WTC11 (cell line): ENCODE measurements at regions not wholly inside any gene's neighbourhood (a gene's known extent, or its start where the extent isn't known, plus 50 kb on each side); places are given as distances from the start of the nearest gene placed in this dataset.

Experiments
- ATF2 ChIP-seq: sonication (generic); formaldehyde crosslinking; IDR thresholded peaks from 2 replicates; pipeline ENCODE4 v1.8.1; 2022; ENCODE audit warnings: low read depth, missing genetic modification reagents, borderline replicate concordance
- E2F5 ChIP-seq: sonication (generic); formaldehyde crosslinking; IDR thresholded peaks from 2 replicates; pipeline ENCODE4 v1.8.1; 2022; ENCODE audit warnings: mild to moderate bottlenecking, moderate library complexity, missing genetic modification reagents
- ELF4 ChIP-seq: sonication (generic); formaldehyde crosslinking; IDR thresholded peaks from 2 replicates; pipeline ENCODE4 v1.8.1; 2022; ENCODE audit warnings: low read depth, mild to moderate bottlenecking, moderate library complexity, missing genetic modification reagents
- ESRRA ChIP-seq: sonication (generic); formaldehyde crosslinking; IDR thresholded peaks from 2 replicates; pipeline ENCODE4 v1.8.1; 2022; ENCODE audit warnings: mild to moderate bottlenecking, missing genetic modification reagents, borderline replicate concordance
- GABPB1 ChIP-seq: sonication (generic); formaldehyde crosslinking; IDR thresholded peaks from 2 replicates; pipeline ENCODE4 v1.8.1; 2023; ENCODE audit warnings: mild to moderate bottlenecking, missing genetic modification reagents
- NFYB ChIP-seq: sonication (generic); formaldehyde crosslinking; conservative IDR thresholded peaks from 2 replicates; pipeline ENCODE4 v1.8.0; 2022; ENCODE audit warnings: low read depth, missing genetic modification reagents
- SP1 ChIP-seq: sonication (generic); formaldehyde crosslinking; conservative IDR thresholded peaks from 2 replicates; pipeline ENCODE4 v1.8.1; 2022; ENCODE audit warnings: missing genetic modification reagents
- USF2 ChIP-seq: sonication (generic); formaldehyde crosslinking; IDR thresholded peaks from 2 replicates; pipeline ENCODE4 v1.8.1; 2023; ENCODE audit warnings: mild to moderate bottlenecking, missing genetic modification reagents, moderate library complexity
- ZNF416 ChIP-seq: fragments of 250-450 bp; sonication (Bioruptor Pico); IDR thresholded peaks from 2 replicates; pipeline ENCODE4 v1.9.0; 2021; ENCODE audit warnings: mild to moderate bottlenecking, inconsistent platforms
- TF ChIP-seq, protein P1 (sequence below): fragments of 200-600 bp; IDR thresholded peaks from 2 replicates; pipeline ENCODE4 v1.8.0; 2022; ENCODE audit warnings: antibody characterized with exemption
- TF ChIP-seq, protein P2 (sequence below): sonication (generic); formaldehyde crosslinking; IDR thresholded peaks from 2 replicates; pipeline ENCODE4 v1.8.0; 2022; ENCODE audit warnings: mild to moderate bottlenecking, missing genetic modification reagents

DNA sequence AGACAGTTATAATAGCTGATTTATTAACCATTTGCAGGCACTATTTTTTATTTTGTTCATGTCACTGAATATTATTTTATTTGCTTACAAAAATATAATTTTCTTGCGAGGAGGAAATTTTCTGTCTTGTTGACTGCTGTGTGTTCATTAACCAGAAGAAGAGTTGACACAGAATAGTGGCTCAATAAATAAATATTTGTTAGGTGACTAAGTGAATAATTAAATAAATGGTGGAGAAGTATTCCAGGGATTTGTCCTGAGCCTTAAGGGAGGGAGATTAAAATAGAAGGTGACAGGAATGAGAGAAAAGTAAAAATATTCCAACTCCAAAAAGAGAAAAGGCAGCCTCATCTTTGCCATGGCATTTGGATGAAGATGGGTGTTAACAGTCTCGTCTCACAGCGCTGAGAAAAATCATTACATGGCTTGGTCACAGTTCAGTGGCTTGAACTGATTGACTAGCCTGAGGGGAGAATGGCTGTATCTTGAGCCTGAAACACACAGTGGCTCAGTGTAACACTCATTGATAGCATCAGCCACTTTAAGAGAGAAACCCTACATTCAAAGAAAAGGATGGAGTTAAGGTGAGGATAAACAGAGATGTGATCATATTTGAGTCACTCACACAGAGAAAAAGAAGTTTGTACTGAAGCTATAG lies 449.9 kb upstream of the NAALADL2 start:
- TF ChIP-seq E2F5 (CRISPR knock-in tag) (no peak), NFYB (CRISPR knock-in tag) (no peak), USF2 (no peak), ZNF416 (CRISPR knock-in tag) (no peak), ATF2 (CRISPR knock-in tag) (no peak), SP1 (CRISPR knock-in tag) (no peak), GABPB1 (no peak), ELF4 (CRISPR knock-in tag) (no peak), ESRRA (CRISPR knock-in tag) (no peak)
- TF ChIP-seq, protein P1, sequence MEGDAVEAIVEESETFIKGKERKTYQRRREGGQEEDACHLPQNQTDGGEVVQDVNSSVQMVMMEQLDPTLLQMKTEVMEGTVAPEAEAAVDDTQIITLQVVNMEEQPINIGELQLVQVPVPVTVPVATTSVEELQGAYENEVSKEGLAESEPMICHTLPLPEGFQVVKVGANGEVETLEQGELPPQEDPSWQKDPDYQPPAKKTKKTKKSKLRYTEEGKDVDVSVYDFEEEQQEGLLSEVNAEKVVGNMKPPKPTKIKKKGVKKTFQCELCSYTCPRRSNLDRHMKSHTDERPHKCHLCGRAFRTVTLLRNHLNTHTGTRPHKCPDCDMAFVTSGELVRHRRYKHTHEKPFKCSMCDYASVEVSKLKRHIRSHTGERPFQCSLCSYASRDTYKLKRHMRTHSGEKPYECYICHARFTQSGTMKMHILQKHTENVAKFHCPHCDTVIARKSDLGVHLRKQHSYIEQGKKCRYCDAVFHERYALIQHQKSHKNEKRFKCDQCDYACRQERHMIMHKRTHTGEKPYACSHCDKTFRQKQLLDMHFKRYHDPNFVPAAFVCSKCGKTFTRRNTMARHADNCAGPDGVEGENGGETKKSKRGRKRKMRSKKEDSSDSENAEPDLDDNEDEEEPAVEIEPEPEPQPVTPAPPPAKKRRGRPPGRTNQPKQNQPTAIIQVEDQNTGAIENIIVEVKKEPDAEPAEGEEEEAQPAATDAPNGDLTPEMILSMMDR, result no peak
- TF ChIP-seq, protein P2, sequence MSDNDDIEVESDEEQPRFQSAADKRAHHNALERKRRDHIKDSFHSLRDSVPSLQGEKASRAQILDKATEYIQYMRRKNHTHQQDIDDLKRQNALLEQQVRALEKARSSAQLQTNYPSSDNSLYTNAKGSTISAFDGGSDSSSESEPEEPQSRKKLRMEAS (CRISPR knock-in tag), result no peak
